SK-N-MC (cell line): ENCODE measurements at regions not wholly inside any gene's neighbourhood (a gene's known extent, or its start where the extent isn't known, plus 50 kb on each side); places are given as distances from the start of the nearest gene placed in this dataset.

ENCODE experiments used
- FOXP2 ChIP-seq: optimal IDR thresholded peaks from 2 replicates; pipeline ENCODE3; 2011; ENCODE audit warnings: mild to moderate bottlenecking, moderate library complexity; ENCODE audit not compliant: insufficient read depth; ENCODE audit errors: extremely low read length, control extremely low read depth
- POLR2AphosphoS5 ChIP-seq: IDR thresholded peaks from 2 replicates; pipeline ENCODE4 v1.6.1; 2012; ENCODE audit warnings: mild to moderate bottlenecking, low read depth, low read length, borderline replicate concordance

DNA sequence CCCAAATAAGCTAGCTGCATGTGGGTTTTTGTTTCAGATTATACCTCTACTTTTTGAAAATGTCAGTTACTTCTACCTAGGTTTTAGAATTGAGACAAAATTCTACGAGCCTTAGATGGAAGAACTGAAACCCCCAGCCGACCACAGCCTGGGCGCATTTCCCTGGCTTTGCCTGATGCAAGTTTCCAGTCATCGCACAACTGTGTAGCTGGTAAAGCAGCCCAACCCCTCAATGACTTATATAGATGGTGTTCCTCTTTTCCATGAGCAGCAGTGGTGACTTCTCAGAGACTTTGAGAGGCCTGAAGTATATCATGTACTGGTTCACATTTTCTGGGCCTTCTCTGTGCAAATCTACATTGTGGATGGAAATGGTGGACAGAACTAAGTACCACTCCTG is 515.4 kb upstream of the RAB6C start:
- TF ChIP-seq FOXP2 = no peak
- no peak for TF ChIP-seq POLR2AphosphoS5
